T-cell (primary cell): ENCODE measurements at regions not wholly inside any gene's neighbourhood (a gene's known extent, or its start where the extent isn't known, plus 50 kb on each side); places are given as distances from the start of the nearest gene placed in this dataset.
"Not testable (repeated sequence)": the region's sequence is repeated elsewhere in the genome, so short reads cannot be mapped to it uniquely, and the experiment has no call there.

Source experiments
- ATAC-seq, 4 experiments: fragments of 200-7000 bp in 3 of 4; fragments of 150-1000 bp in 1 of 4; cut with Tn5 transposase; replicated peaks in 1 of 4; 1 replicate in 3 of 4; 2 replicates in 1 of 4; pipeline ENCODE4 v1.10.0; 2021; ENCODE audit warnings: moderate library complexity in 3 of 4, mild to moderate bottlenecking in 2 of 4, moderate number of reproducible peaks in 1 of 4
- CTCF ChIA-PET, 2 donors: fragments of 300-600 bp; sonication (Branson Sonifier 250); formaldehyde crosslinking; loops; one replicate each; lab custom pipeline; 2022; ENCODE audit warnings: antibody characterized with exemption in 2 of 2; lab: Charles Lee
- POLR2A ChIA-PET, 2 donors: fragments of 300-600 bp; sonication (Branson Sonifier 250); formaldehyde crosslinking; loops; one replicate each; lab custom pipeline; 2022; ENCODE audit warnings: antibody characterized with exemption in 2 of 2; lab: Charles Lee
- DNase-seq, 35 experiments: peaks; one replicate each; pipeline versions ENCODE4 v3.0.0 to v3.0.0-alpha.2; 2013 to 2023
- H3K27ac ChIP-seq: one replicate; pipeline ENCODE4 v1.5.1; 2013; ENCODE audit warnings: low read length
- H3K27me3 ChIP-seq, 2 experiments: replicated peaks in 1 of 2; 1 replicate in 1 of 2; 2 replicates in 1 of 2; pipeline versions ENCODE4 v1.6.1 to v1.7.0; 2013; ENCODE audit warnings: low read length in 1 of 2, mixed read lengths in 1 of 2; ENCODE audit not compliant: control insufficient read depth in 2 of 2, insufficient read depth in 2 of 2; ENCODE audit errors: extremely low read depth in 1 of 2
- H3K36me3 ChIP-seq, 2 donors: 1 replicate in 1 of 2; 2 replicates in 1 of 2; pipeline versions ENCODE4 v1.6.1 to v1.7.0; 2013; ENCODE audit warnings: low read length in 1 of 2; ENCODE audit not compliant: control insufficient read depth in 2 of 2, insufficient read depth in 1 of 2; ENCODE audit errors: extremely low read depth in 1 of 2
- H3K4me1 ChIP-seq, 2 experiments: 1 replicate in 1 of 2; 2 replicates in 1 of 2; pipeline versions ENCODE4 v1.6.1 to v1.7.0; 2013; ENCODE audit warnings: low read length in 2 of 2, mixed read lengths in 1 of 2; ENCODE audit not compliant: insufficient read depth in 2 of 2, control insufficient read depth in 1 of 2; ENCODE audit errors: extremely low read depth in 1 of 2
- H3K4me3 ChIP-seq, 2 donors: 1 replicate in 1 of 2; 2 replicates in 1 of 2; pipeline versions ENCODE4 v1.5.1 to v1.7.0; 2013; ENCODE audit warnings: mild to moderate bottlenecking in 2 of 2, low read length in 1 of 2, moderate library complexity in 1 of 2; ENCODE audit not compliant: control insufficient read depth in 1 of 2; ENCODE audit errors: extremely low read depth in 1 of 2
- H3K9me3 ChIP-seq: 2 replicates; pipeline ENCODE4 v1.7.0; 2013
- H3K27ac Mint-ChIP-seq, 2 donors: one replicate each; pipeline ENCODE4 v1.8.0; 2020 to 2021; ENCODE audit warnings: mild to moderate bottlenecking in 2 of 2, mixed read lengths in 2 of 2
- H3K27me3 Mint-ChIP-seq, 2 donors: one replicate each; pipeline ENCODE4 v1.8.0; 2021 to 2022; ENCODE audit warnings: mixed read lengths in 2 of 2
- H3K36me3 Mint-ChIP-seq: one replicate; pipeline ENCODE4 v1.8.0; 2021; ENCODE audit warnings: mixed read lengths
- H3K4me1 Mint-ChIP-seq, 3 donors: one replicate each; pipeline ENCODE4 v1.8.0; 2020 to 2022; ENCODE audit warnings: mixed read lengths in 3 of 3, mild to moderate bottlenecking in 1 of 3
- H3K4me3 Mint-ChIP-seq, 3 donors: one replicate each; pipeline ENCODE4 v1.8.0; 2020 to 2022; ENCODE audit warnings: mild to moderate bottlenecking in 3 of 3, mixed read lengths in 3 of 3, moderate library complexity in 3 of 3
- H3K9me3 Mint-ChIP-seq, 3 donors: one replicate each; pipeline ENCODE4 v1.8.0; 2020 to 2022; ENCODE audit warnings: mixed read lengths in 3 of 3
- WGBS: methylation state at CpG from one replicate; pipeline ENCODE4 v1.1.5; 2013; ENCODE audit warnings: missing lambda C conversion rate; ENCODE audit not compliant: insufficient coverage; 5-methylcytosine and 5-hydroxymethylcytosine counted together

DNA sequence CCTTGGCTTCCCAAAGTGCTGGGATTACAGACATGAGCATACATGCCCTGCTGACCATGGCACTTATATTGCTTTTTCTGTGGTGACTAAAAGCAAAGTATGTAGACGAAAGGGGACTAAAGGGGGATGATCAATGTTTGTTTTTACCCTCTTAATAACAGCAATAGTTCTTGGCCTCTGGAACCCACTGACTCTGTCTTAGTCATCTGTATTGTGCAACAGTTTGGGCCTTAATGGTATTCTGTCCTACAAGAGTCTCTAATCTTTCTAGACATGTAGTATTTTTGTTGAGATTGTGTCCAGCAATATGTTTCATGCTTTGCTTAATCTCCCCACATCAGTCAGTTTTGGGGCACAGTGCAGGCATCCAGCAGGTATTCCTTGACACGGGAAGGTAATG is 359.9 kb upstream of the FANCL start:
- DNase-seq = no peak
- H3K4me3 Mint-ChIP-seq = no peak overlapping the region
- WGBS = no CpG with 5 or more reads among the region's 2 CpGs
- no peak overlapping the region for H3K27ac Mint-ChIP-seq
- H3K9me3 ChIP-seq = no peaks in the 10 kb centered on the region
- CTCF ChIA-PET = no interaction called here
- H3K4me3 ChIP-seq = no peak overlapping the region
- H3K9me3 Mint-ChIP-seq = no peaks in the 10 kb centered on the region
- H3K27me3 Mint-ChIP-seq = no peaks in the 10 kb centered on the region
- H3K4me1 Mint-ChIP-seq = no peaks in the 10 kb centered on the region
- H3K27ac ChIP-seq = no peak overlapping the region
- no peak for ATAC-seq
- H3K4me1 ChIP-seq = no peaks in the 10 kb centered on the region
- no peaks in the 10 kb centered on the region for H3K27me3 ChIP-seq
- POLR2A ChIA-PET = interaction anchor here in 1 of 2 donors (0.6 kb wide), 1 partner anchor 37 kb away, joined by 3 read pairs; no protein-coding TSS in a partner anchor
- no peaks in the 10 kb centered on the region for H3K36me3 Mint-ChIP-seq
- H3K36me3 ChIP-seq = no peaks in the 10 kb centered on the region

DNA sequence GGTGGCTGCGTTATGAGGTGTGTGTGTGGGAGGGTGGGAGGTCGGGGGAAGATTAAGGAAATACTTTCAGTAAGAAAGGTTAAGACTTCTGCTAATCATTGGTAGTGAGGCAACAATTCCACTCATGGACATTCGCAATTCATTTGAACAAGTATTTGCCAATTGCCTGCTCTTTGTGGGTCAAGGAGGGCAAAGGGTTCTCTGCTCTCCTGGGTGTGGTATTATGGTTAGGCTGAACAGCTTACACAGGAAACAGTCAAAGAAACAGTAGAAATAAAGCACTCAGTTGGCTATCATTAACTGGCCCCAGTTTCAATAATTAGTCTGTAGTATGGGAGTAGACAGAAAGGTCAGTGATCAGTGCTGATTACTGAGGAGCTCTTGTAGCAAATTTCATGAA is 357.0 kb upstream of the FANCL start:
- Histone ChIP-seq H3K36me3 (no peaks in the 10 kb centered on the region), H3K4me3 (no peak overlapping the region), H3K27ac (no peak overlapping the region), H3K9me3 (no peaks in the 10 kb centered on the region), H3K4me1 (no peaks in the 10 kb centered on the region), H3K27me3 (no peaks in the 10 kb centered on the region)
- no peaks in the 10 kb centered on the region for H3K4me1 Mint-ChIP-seq
- H3K36me3 Mint-ChIP-seq = no peaks in the 10 kb centered on the region
- WGBS = 90% methylated on average over 2 of the region's 3 CpGs
- no peaks in the 10 kb centered on the region for H3K9me3 Mint-ChIP-seq
- ChIA-PET POLR2A (no interaction called here), CTCF (no interaction called here)
- DNase-seq = no peak
- no peak overlapping the region for H3K4me3 Mint-ChIP-seq
- no peaks in the 10 kb centered on the region for H3K27me3 Mint-ChIP-seq
- no peak for ATAC-seq
- H3K27ac Mint-ChIP-seq = no peak overlapping the region

DNA sequence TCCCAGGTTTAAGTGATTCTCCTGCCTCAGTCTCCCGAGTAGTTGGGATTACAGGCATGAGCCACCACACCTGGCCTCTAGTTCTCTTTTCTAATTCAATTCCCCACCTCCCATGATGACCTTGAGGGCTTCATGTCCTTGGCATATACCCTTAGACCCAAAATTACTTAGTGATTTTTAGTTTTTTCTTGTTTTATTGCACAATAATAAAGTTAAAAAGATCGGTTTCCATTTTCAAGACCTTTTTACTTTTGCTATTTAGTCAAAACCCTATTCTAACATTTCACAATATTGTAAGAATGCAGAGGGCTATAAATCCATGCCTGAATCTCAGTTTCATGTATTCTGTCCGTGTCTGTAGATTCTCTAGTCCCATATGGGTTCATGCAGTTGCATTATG is 354.6 kb upstream of the FANCL start:
- no peak for ATAC-seq
- Mint-ChIP-seq H3K4me1 (no peaks in the 10 kb centered on the region), H3K27me3 (no peaks in the 10 kb centered on the region), H3K9me3 (no peaks in the 10 kb centered on the region), H3K36me3 (no peaks in the 10 kb centered on the region), H3K27ac (no peak overlapping the region), H3K4me3 (no peak overlapping the region)
- WGBS = 67% methylated on average over 2 of the region's 3 CpGs
- ChIA-PET POLR2A (no interaction called here), CTCF (no interaction called here)
- Histone ChIP-seq H3K27ac (no peak overlapping the region), H3K9me3 (no peaks in the 10 kb centered on the region), H3K4me1 (no peaks in the 10 kb centered on the region), H3K4me3 (no peak overlapping the region), H3K36me3 (no peaks in the 10 kb centered on the region), H3K27me3 (no peaks in the 10 kb centered on the region)
- no peak for DNase-seq

DNA sequence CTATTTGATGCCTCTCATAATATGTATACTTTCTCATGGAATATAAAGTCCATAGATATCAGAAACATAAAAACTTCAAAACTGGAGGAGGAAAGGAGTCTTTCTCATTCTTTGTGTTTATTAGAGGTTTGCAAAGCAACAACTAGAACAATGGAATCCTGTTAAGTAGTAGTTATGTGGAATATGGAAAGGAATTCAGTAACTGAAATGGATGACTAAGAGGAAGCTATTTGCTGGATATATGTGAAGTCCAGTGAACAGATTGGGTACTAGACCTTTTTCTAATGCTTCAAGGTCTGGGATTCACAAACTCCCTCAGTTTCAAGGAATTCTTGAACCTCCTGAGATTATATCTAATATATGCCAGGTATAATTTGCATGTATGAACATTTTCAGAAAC is 353.6 kb upstream of the FANCL start:
- no peaks in the 10 kb centered on the region for H3K36me3 Mint-ChIP-seq
- no peaks in the 10 kb centered on the region for H3K9me3 Mint-ChIP-seq
- Histone ChIP-seq H3K36me3 (no peaks in the 10 kb centered on the region), H3K9me3 (no peaks in the 10 kb centered on the region), H3K27ac (no peak overlapping the region), H3K4me3 (no peak overlapping the region), H3K27me3 (no peaks in the 10 kb centered on the region), H3K4me1 (no peaks in the 10 kb centered on the region)
- no peak overlapping the region for H3K4me3 Mint-ChIP-seq
- H3K4me1 Mint-ChIP-seq = no peaks in the 10 kb centered on the region
- POLR2A ChIA-PET = interaction anchor here in 1 of 2 donors (0.6 kb wide), 1 partner anchor 1183 kb away, joined by 3 read pairs; no protein-coding TSS in a partner anchor
- no peak for ATAC-seq
- DNase-seq = no peak
- no peaks in the 10 kb centered on the region for H3K27me3 Mint-ChIP-seq
- H3K27ac Mint-ChIP-seq = no peak overlapping the region
- CTCF ChIA-PET = no interaction called here

DNA sequence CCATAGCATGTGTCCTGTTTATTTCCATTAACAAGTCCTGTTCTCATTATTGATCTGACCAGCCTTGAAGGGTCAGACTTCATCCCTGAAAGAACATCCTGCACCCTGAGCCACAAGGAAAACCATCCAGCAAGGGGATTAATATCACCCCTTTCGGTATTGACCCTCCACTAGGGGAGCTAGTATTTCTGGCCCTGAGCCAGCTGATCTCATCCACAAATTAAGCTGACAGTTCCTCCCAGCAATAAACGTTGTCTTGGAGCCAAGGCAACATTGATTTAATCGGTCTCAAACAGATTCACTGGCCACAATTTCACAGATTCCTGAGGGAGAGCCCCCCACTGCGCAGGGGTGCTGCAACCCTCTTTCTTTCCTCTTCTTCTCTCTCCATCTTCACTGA is 353.1 kb upstream of the FANCL start:
- Histone ChIP-seq H3K4me3 (no peak overlapping the region), H3K27ac (no peak overlapping the region), H3K36me3 (no peaks in the 10 kb centered on the region), H3K27me3 (no peaks in the 10 kb centered on the region), H3K4me1 (no peaks in the 10 kb centered on the region), H3K9me3 (no peaks in the 10 kb centered on the region)
- no peaks in the 10 kb centered on the region for H3K27me3 Mint-ChIP-seq
- ChIA-PET POLR2A (no interaction called here), CTCF (no interaction called here)
- no peaks in the 10 kb centered on the region for H3K9me3 Mint-ChIP-seq
- WGBS = 33% methylated on average over 1 of the region's 4 CpGs
- no peak overlapping the region for H3K27ac Mint-ChIP-seq
- no peak overlapping the region for H3K4me3 Mint-ChIP-seq
- no peaks in the 10 kb centered on the region for H3K36me3 Mint-ChIP-seq
- H3K4me1 Mint-ChIP-seq = no peaks in the 10 kb centered on the region
- DNase-seq (no peak), ATAC-seq (no peak)

DNA sequence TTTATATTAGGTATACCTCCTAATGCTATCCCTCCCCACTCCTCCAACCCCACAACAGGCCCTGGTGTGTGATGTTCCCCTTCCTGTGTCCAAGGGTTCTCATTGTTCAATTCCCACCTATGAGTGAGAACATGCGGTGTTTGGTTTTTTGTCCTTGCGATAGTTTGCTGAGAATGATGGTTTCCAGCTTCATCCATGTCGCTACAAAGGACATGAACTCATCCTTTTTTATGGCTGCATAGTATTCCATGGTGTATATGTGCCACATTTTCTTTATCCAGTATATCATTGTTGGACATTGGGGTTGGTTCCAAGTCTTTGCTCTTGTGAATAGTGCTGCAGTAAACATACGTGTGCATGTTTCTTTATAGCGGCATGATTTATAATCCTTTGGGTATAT is 345.1 kb upstream of the FANCL start:
- H3K4me1 ChIP-seq, H3K4me1 Mint-ChIP-seq, H3K9me3 ChIP-seq, H3K4me3 Mint-ChIP-seq, H3K36me3 Mint-ChIP-seq, H3K27ac Mint-ChIP-seq, H3K36me3 ChIP-seq, H3K9me3 Mint-ChIP-seq, POLR2A ChIA-PET, H3K27me3 ChIP-seq, H3K27me3 Mint-ChIP-seq, H3K4me3 ChIP-seq, H3K27ac ChIP-seq, DNase-seq, CTCF ChIA-PET, ATAC-seq: not testable (repeated sequence)
- WGBS = no CpG with 5 or more reads among the region's 5 CpGs

DNA sequence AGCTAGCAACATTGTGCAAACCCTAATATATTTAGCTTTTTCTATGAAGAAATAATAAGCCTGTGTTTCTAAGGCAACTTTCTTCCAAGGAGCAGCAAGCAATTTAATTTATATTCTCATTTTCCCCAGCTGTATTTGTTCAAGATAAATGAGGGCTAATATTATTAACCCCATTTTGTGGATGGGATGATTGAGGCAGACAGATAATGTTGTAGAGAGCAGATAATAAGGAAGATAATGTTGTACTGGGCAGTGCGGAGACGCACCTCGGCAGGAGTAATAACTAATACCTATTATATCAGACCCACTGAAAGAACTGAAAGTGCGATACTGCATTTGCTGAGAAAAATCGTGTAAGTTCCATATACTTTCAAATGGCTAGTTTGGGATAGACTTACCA is 344.1 kb upstream of the FANCL start:
- H3K27ac ChIP-seq = no peak overlapping the region
- WGBS = 93% methylated on average over 2 of the region's 5 CpGs
- Mint-ChIP-seq H3K4me1 (no peaks in the 10 kb centered on the region), H3K4me3 (no peak overlapping the region), H3K9me3 (no peaks in the 10 kb centered on the region), H3K27me3 (no peaks in the 10 kb centered on the region), H3K27ac (no peak overlapping the region), H3K36me3 (no peaks in the 10 kb centered on the region)
- ATAC-seq = no peak
- no peaks in the 10 kb centered on the region for H3K9me3 ChIP-seq
- no peaks in the 10 kb centered on the region for H3K36me3 ChIP-seq
- H3K27me3 ChIP-seq = no peaks in the 10 kb centered on the region
- ChIA-PET POLR2A (no interaction called here), CTCF (no interaction called here)
- no peak for DNase-seq
- no peak overlapping the region for H3K4me3 ChIP-seq
- no peaks in the 10 kb centered on the region for H3K4me1 ChIP-seq
